HG03066 (cell line): ENCODE measurements at regions not wholly inside any gene's neighbourhood (a gene's known extent, or its start where the extent isn't known, plus 50 kb on each side); places are given as distances from the start of the nearest gene placed in this dataset.

ENCODE experiments used
- ATAC-seq: cut with Tn5 transposase; IDR thresholded peaks from one replicate; pipeline ENCODE4 v1.9.1; 2021; ENCODE audit warnings: low read depth; ENCODE audit not compliant: unreplicated experiment

- no peak for ATAC-seq
These were observed 143.1 kb downstream of the ELAPOR2 start for GRCh38 chr7:86916277-86916825.

DNA sequence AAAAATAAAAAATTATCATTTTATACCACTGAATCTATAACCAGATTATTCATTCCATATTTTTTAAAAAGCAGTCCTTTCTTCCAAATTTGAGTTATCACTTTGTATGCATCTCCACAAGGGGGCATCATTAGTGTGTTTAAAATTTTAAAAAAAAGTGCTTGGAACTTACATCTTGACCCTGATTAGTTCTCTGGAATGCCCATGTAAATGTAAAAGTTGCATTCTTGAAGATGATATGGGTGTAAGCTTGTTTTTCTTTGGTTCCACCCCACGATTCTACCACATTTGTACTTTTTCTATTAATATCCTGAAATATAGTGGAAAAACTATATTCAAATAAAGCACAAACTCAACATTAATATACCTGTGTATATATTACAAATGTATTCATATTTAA lies 144.9 kb downstream of the ELAPOR2 start:
- ATAC-seq = no peak
